Hepatocyte (in vitro differentiated cells): ENCODE measurements at regions not wholly inside any gene's neighbourhood (a gene's known extent, or its start where the extent isn't known, plus 50 kb on each side); places are given as distances from the start of the nearest gene placed in this dataset.

ENCODE experiments used
- DNase-seq: peaks from one replicate; pipeline ENCODE4 v3.0.0-alpha.2; 2016; ENCODE audit warnings: low spot score
- H2AFZ ChIP-seq: fragments of 200-600 bp; sonication (generic); 2 replicates; pipeline ENCODE4 v1.6.0; 2016; ENCODE audit warnings: antibody characterized with exemption, mild to moderate bottlenecking
- H3K27ac ChIP-seq: fragments of 200-600 bp; sonication (generic); 2 replicates; pipeline ENCODE4 v1.5.1; 2016; ENCODE audit warnings: mild to moderate bottlenecking
- H3K27me3 ChIP-seq: fragments of 200-600 bp; sonication (generic); 2 replicates; pipeline ENCODE4 v1.6.1; 2016
- H3K36me3 ChIP-seq: fragments of 200-600 bp; sonication (generic); replicated peaks from 2 replicates; pipeline ENCODE4 v1.5.1; 2016; ENCODE audit warnings: low read depth; ENCODE audit not compliant: insufficient read depth
- H3K4me1 ChIP-seq: fragments of 200-600 bp; sonication (generic); 2 replicates; pipeline ENCODE4 v1.5.1; 2016; ENCODE audit warnings: mild to moderate bottlenecking, moderate library complexity; ENCODE audit not compliant: insufficient read depth
- H3K4me2 ChIP-seq: fragments of 200-600 bp; sonication (generic); 2 replicates; pipeline ENCODE4 v1.6.0; 2016
- H3K4me3 ChIP-seq: fragments of 200-600 bp; sonication (generic); 2 replicates; pipeline ENCODE4 v1.5.1; 2016; ENCODE audit warnings: mild to moderate bottlenecking
- H3K79me2 ChIP-seq: fragments of 200-600 bp; sonication (generic); 2 replicates; pipeline ENCODE4 v1.6.0; 2017; ENCODE audit warnings: mild to moderate bottlenecking
- H3K9me2 ChIP-seq: fragments of 200-600 bp; sonication (generic); replicated peaks from 2 replicates; pipeline ENCODE4 v1.6.0; 2017; ENCODE audit warnings: mild to moderate bottlenecking; ENCODE audit not compliant: insufficient read depth
- H3K9me3 ChIP-seq: fragments of 200-600 bp; sonication (generic); 2 replicates; pipeline ENCODE4 v1.5.1; 2016; ENCODE audit warnings: low read depth, mild to moderate bottlenecking
- H4K20me1 ChIP-seq: fragments of 200-600 bp; sonication (generic); 2 replicates; pipeline ENCODE4 v1.6.0; 2016; ENCODE audit warnings: mild to moderate bottlenecking; ENCODE audit not compliant: insufficient read depth, poor library complexity, severe bottlenecking
- CTCF ChIP-seq: fragments of 200-600 bp; sonication (generic); IDR thresholded peaks from 2 replicates; pipeline ENCODE4 v1.5.1; 2016; ENCODE audit warnings: antibody characterized with exemption, mild to moderate bottlenecking; ENCODE audit not compliant: poor library complexity
- EZH2 ChIP-seq: fragments of 200-600 bp; sonication (generic); IDR thresholded peaks from 2 replicates; pipeline ENCODE4 v1.6.1; 2016; ENCODE audit warnings: antibody characterized with exemption, mild to moderate bottlenecking, borderline replicate concordance
- EZH2phosphoT487 ChIP-seq: fragments of 200-600 bp; sonication (generic); IDR thresholded peaks from one replicate; pipeline ENCODE4 v1.6.1; 2018; ENCODE audit warnings: antibody characterized with exemption, mild to moderate bottlenecking, low read depth, moderate library complexity; ENCODE audit not compliant: unreplicated experiment, severe bottlenecking
- WGBS: methylation state at CpG from one replicate; pipeline ENCODE4 v1.1.6; 2016; ENCODE audit warnings: low lambda C conversion rate; ENCODE audit errors: missing lambda C conversion rate; 5-methylcytosine and 5-hydroxymethylcytosine counted together

DNA sequence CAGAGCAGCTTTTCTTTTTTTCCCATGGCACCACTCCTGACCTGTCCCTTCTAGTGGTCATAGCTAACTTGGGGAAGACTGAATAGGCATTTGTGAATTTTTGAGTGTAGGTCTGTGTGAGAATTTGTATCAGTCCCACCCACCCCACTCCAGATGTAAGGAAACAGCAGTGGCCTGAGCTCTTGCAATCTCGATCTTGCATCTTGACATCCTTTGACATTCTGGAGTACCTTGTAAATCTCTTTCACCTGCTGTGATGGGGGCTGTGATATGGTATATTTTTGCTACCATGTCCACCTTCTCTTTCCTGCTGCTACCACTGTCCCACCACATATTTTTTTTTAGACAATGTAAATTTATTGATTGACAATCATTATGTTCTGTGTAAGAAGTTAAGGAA is 289.3 kb downstream of the MAP2K6 start:
- Histone ChIP-seq H3K27me3 (no peaks in the 10 kb centered on the region), H3K36me3 (no peaks in the 10 kb centered on the region), H2AFZ (no peak overlapping the region), H3K79me2 (no peaks in the 10 kb centered on the region), H4K20me1 (no peaks in the 10 kb centered on the region), H3K4me3 (no peak overlapping the region), H3K27ac (no peak overlapping the region), H3K9me2 (no peaks in the 10 kb centered on the region), H3K4me1 (no peaks in the 10 kb centered on the region), H3K9me3 (no peaks in the 10 kb centered on the region), H3K4me2 (no peak overlapping the region)
- 88% methylated on average over 1 of the region's 1 CpG for WGBS
- DNase-seq: no peak
- TF ChIP-seq EZH2phosphoT487 (no peak), EZH2 (no peak), CTCF (no peak)

DNA sequence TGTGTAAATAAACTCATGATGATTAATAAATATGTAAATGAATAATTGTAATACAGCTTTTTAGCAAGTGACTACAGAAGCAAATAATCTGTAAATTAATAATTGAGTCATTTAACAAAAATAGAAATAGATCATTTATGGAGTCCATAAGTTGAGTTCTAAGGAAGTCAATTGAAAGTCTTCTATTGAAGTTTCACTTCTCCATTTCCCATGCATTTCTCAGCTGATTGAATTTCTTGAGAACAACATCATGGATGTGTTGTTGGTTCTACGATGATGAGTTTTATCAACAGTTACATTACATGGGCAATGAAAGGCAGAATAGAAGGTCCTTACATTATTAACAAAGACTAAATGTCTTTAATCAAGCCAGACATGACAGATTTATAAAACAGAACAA is 290.4 kb downstream of the MAP2K6 start:
- no peaks in the 10 kb centered on the region for H4K20me1 ChIP-seq
- H3K4me3 ChIP-seq: no peak overlapping the region
- H2AFZ ChIP-seq: no peak overlapping the region
- H3K9me3 ChIP-seq: no peaks in the 10 kb centered on the region
- TF ChIP-seq EZH2phosphoT487 (no peak), CTCF (no peak), EZH2 (no peak)
- H3K4me1 ChIP-seq: no peaks in the 10 kb centered on the region
- H3K27ac ChIP-seq: no peak overlapping the region
- 97% methylated on average over 1 of the region's 1 CpG for WGBS
- DNase-seq: no peak
- H3K9me2 ChIP-seq: no peaks in the 10 kb centered on the region
- no peaks in the 10 kb centered on the region for H3K79me2 ChIP-seq
- H3K36me3 ChIP-seq: no peaks in the 10 kb centered on the region
- no peak overlapping the region for H3K4me2 ChIP-seq
- no peaks in the 10 kb centered on the region for H3K27me3 ChIP-seq

- Histone ChIP-seq H3K4me2 (no peak overlapping the region), H3K4me3 (no peak overlapping the region), H2AFZ (no peak overlapping the region), H3K79me2 (no peaks in the 10 kb centered on the region), H3K27ac (no peak overlapping the region), H3K4me1 (no peaks in the 10 kb centered on the region), H3K9me2 (no peaks in the 10 kb centered on the region), H3K9me3 (no peaks in the 10 kb centered on the region), H3K36me3 (no peaks in the 10 kb centered on the region), H3K27me3 (no peaks in the 10 kb centered on the region), H4K20me1 (no peaks in the 10 kb centered on the region)
- TF ChIP-seq EZH2: no peak
- TF ChIP-seq CTCF: no peak
- TF ChIP-seq EZH2phosphoT487: no peak
- WGBS: 69% methylated on average over 2 of the region's 2 CpGs
- no peak for DNase-seq
These were observed 291.6 kb downstream of the MAP2K6 start for GRCh38 chr17:69706127-69706526.

- DNase-seq: no peak
- Histone ChIP-seq H3K9me3 (no peaks in the 10 kb centered on the region), H3K9me2 (no peaks in the 10 kb centered on the region), H3K27me3 (no peaks in the 10 kb centered on the region), H3K4me1 (peaks cover 4% of the 10 kb centered on the region), H2AFZ (no peak overlapping the region), H3K4me3 (no peak overlapping the region), H3K27ac (no peak overlapping the region), H3K79me2 (no peaks in the 10 kb centered on the region), H3K36me3 (no peaks in the 10 kb centered on the region), H4K20me1 (no peaks in the 10 kb centered on the region), H3K4me2 (no peak overlapping the region)
- TF ChIP-seq EZH2 (no peak), EZH2phosphoT487 (no peak), CTCF (no peak)
- 88% methylated on average over 6 of the region's 6 CpGs for WGBS
These were observed 294.9 kb downstream of the MAP2K6 start for GRCh38 chr17:69709441-69709840.
